GM21390 (cell line): ENCODE measurements at regions not wholly inside any gene's neighbourhood (a gene's known extent, or its start where the extent isn't known, plus 50 kb on each side); places are given as distances from the start of the nearest gene placed in this dataset.

ENCODE experiments used
- ATAC-seq: cut with Tn5 transposase; IDR thresholded peaks from one replicate; pipeline ENCODE4 v1.9.1; 2021; ENCODE audit not compliant: unreplicated experiment

GRCh38 chr18:66759050-66759828 lies 155.3 kb upstream of the CDH19 start:
- no peak for ATAC-seq

GRCh38 chr18:66757946-66758345 lies 154.1 kb upstream of the CDH19 start:
- ATAC-seq, result no peak

- no peak for ATAC-seq
These were observed 150.4 kb upstream of the CDH19 start for GRCh38 chr18:66754335-66754734.

GRCh38 chr18:66752733-66753132 lies 148.8 kb upstream of the CDH19 start:
- ATAC-seq, result no peak

- no peak for ATAC-seq
These were observed 145.7 kb upstream of the CDH19 start for GRCh38 chr18:66749481-66750035.

GRCh38 chr18:66749030-66749429 lies 145.1 kb upstream of the CDH19 start:
- ATAC-seq, result no peak

GRCh38 chr18:66742832-66743231 lies 138.9 kb upstream of the CDH19 start:
- ATAC-seq, result no peak

GRCh38 chr18:66735933-66736332 lies 132.0 kb upstream of the CDH19 start:
- ATAC-seq, result no peak

- ATAC-seq, result no peak
These were observed 130.6 kb upstream of the CDH19 start for GRCh38 chr18:66734451-66734850.

GRCh38 chr18:66731890-66732289 lies 128.0 kb upstream of the CDH19 start:
- no peak for ATAC-seq

GRCh38 chr18:66729442-66730239 lies 125.8 kb upstream of the CDH19 start:
- ATAC-seq, result no peak

- ATAC-seq, result no peak
These were observed 125.1 kb upstream of the CDH19 start for GRCh38 chr18:66728951-66729350.

- ATAC-seq, result no peak
These were observed 124.1 kb upstream of the CDH19 start for GRCh38 chr18:66727991-66728390.

- ATAC-seq, result no peak
These were observed 120.9 kb upstream of the CDH19 start for GRCh38 chr18:66724664-66725356.

GRCh38 chr18:66722671-66723070 lies 118.8 kb upstream of the CDH19 start:
- ATAC-seq, result no peak

- ATAC-seq, result no peak
These were observed 104.8 kb upstream of the CDH19 start for GRCh38 chr18:66708646-66709045.

- no peak for ATAC-seq
These were observed 103.6 kb upstream of the CDH19 start for GRCh38 chr18:66707473-66707872.

GRCh38 chr18:66695281-66695680 lies 91.4 kb upstream of the CDH19 start:
- no peak for ATAC-seq

GRCh38 chr18:66694852-66695251 lies 91.0 kb upstream of the CDH19 start:
- ATAC-seq, result no peak

GRCh38 chr18:66687635-66688034 lies 83.7 kb upstream of the CDH19 start:
- ATAC-seq, result no peak

- ATAC-seq, result no peak
These were observed 79.0 kb upstream of the CDH19 start for GRCh38 chr18:66682855-66683322.
